C4-2B (cell line): ENCODE measurements at regions not wholly inside any gene's neighbourhood (a gene's known extent, or its start where the extent isn't known, plus 50 kb on each side); places are given as distances from the start of the nearest gene placed in this dataset.
"Not testable (repeated sequence)": the region's sequence is repeated elsewhere in the genome, so short reads cannot be mapped to it uniquely, and the experiment has no call there.

Source experiments
- CTCF ChIP-seq: fragments of 450-650 bp; conservative IDR thresholded peaks from 2 replicates; pipeline ENCODE4 v1.5.1; 2017; ENCODE audit warnings: mild to moderate bottlenecking
- ZFX ChIP-seq: fragments of 450-650 bp; IDR thresholded peaks from 2 replicates; pipeline ENCODE4 v1.6.1; 2017

- not testable (repeated sequence) for TF ChIP-seq CTCF, ZFX
Measured at GRCh38 chrX:7608625-7609024, 234.3 kb upstream of the VCX start.
